GM21723 (cell line): ENCODE measurements at regions not wholly inside any gene's neighbourhood (a gene's known extent, or its start where the extent isn't known, plus 50 kb on each side); places are given as distances from the start of the nearest gene placed in this dataset.

Experiments used
- ATAC-seq: cut with Tn5 transposase; IDR thresholded peaks from one replicate; pipeline ENCODE4 v1.9.1; 2021; ENCODE audit warnings: mild to moderate bottlenecking, moderate library complexity; ENCODE audit not compliant: unreplicated experiment

GRCh38 chr9:8096091-8096490 lies 296.5 kb upstream of the DMAC1 start:
- ATAC-seq, result no peak

DNA sequence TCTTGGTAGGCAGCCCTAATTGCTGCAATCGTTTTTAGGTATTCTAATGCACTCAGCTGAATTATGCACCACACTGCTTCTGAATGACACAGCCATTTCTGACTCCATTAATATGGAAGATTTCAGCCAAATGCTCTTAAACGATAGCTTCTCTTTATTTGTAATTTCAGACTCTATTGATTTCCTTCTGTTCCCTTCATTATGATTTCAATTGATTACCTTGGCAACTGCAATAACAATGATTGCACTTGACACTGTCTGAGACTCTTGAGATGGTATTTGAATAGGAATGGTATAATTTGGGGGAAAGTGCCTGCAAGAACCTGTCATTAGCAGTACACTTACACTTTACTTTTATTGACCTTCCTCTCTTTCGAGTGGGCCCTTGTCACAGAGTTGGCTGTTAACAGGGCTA lies 296.1 kb upstream of the DMAC1 start:
- no peak for ATAC-seq

DNA sequence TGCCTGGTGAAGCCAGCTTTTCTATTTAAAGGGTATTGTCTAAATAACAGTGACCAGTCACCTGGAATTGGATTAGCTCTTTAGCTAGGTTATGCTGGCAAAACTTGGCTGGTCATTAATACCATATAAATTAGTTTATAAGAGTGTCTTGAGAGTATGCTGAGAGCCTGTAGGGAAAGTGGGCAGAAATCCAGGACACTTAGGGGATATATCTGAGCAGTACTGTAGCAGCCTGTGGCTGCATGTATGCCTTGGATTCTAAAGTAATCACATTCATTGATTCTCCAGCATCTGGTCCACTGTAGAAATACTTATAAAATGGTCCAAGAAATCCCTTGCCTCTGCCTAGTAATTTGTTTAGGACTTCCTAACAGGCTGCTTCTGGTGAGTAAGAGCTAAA lies 288.9 kb upstream of the DMAC1 start:
- no peak for ATAC-seq

GRCh38 chr9:8085986-8086385 lies 286.4 kb upstream of the DMAC1 start:
- no peak for ATAC-seq

GRCh38 chr9:8078641-8079140 lies 279.1 kb upstream of the DMAC1 start:
- no peak for ATAC-seq

- ATAC-seq, result no peak
Measured at GRCh38 chr9:8074713-8075286, 275.2 kb upstream of the DMAC1 start.

GRCh38 chr9:8071445-8071798 lies 271.8 kb upstream of the DMAC1 start:
- no peak for ATAC-seq

- no peak for ATAC-seq
Measured at GRCh38 chr9:8070779-8071444, 271.3 kb upstream of the DMAC1 start.

DNA sequence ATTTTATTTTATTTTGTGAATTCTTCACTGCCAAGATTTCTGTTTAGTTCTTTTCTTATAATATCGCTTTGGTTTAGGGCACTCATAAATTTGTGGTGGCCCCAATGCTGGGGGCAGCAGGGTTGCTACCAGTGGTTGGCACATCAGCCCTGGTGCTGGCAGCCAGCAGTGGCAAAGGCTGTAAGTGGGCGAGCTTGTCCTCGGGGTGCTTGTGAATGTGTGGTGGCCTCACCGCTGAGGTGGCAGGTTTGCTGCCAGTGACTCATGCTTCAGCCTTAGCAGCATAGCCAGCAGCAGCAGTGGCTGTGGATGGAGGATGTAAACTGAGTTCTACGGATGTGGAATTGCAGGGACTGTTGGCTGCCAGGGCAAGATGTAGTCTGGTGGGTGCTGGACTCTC lies 262.9 kb upstream of the DMAC1 start:
- ATAC-seq, result no peak

GRCh38 chr9:8053501-8053900 lies 253.9 kb upstream of the DMAC1 start:
- no peak for ATAC-seq

- no peak for ATAC-seq
Measured at GRCh38 chr9:8052991-8053390, 253.4 kb upstream of the DMAC1 start.

GRCh38 chr9:8037745-8038144 lies 238.2 kb upstream of the DMAC1 start:
- no peak for ATAC-seq

- ATAC-seq, result no peak
Measured at GRCh38 chr9:8036914-8037524, 237.4 kb upstream of the DMAC1 start.

DNA sequence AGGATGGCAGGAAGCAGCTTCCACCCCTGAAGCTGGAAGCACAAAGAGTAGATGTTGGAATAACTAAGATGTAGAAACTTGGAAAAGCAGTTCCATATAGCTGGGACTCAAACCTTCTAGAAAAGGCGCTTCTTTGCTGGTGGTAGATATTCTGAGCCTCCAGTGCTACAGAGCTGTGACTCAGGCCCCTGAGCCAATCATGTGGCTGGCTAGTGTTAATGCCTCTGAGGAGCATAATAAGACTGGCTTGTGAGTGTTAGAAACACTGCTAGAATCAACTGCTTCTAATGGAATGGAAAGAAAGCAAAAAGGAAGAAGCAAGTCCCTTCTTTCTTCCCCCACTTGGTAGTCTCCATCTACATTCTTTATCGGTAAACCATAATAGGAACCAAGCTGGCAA lies 234.2 kb upstream of the DMAC1 start:
- ATAC-seq, result no peak

DNA sequence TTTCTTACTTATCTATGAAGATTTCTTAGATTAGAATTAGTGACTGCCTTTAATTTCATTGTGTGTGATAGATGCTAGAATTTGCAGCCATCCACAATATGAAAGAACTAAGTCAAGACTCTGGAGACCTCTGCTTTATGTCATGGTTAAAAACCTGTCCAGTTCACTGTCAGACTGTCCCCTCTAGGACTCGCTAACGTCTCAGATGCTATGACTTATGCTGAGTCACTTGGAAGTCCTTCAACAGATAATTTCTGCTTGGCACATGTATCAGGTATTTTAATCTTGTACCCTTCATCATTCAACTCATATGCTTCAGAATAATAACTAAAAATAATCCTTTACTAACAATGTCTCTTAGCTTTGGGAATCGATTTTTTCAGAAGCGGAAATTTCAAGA lies 230.5 kb upstream of the DMAC1 start:
- ATAC-seq, result no peak

DNA sequence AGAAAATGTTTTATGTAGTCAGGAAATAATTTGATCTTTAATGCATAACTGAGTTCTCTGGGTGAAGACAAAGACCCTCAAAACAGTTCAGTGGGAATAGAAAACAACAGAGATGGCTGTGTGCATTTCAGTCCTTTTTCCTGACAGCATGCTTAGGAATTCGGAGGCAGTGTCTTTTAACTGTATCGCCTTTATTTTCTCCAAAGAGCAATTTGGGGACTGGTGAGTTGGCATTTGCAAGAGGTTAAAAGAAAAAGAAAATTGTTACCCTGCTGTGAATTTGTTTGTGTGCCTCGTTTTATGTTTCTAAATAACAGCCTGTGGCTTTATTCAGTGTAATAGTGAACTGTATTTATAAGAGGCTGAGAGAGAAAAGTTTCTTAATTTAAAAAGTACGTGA lies 227.8 kb upstream of the DMAC1 start:
- no peak for ATAC-seq

- no peak for ATAC-seq
Measured at GRCh38 chr9:8025551-8025950, 226.0 kb upstream of the DMAC1 start.

DNA sequence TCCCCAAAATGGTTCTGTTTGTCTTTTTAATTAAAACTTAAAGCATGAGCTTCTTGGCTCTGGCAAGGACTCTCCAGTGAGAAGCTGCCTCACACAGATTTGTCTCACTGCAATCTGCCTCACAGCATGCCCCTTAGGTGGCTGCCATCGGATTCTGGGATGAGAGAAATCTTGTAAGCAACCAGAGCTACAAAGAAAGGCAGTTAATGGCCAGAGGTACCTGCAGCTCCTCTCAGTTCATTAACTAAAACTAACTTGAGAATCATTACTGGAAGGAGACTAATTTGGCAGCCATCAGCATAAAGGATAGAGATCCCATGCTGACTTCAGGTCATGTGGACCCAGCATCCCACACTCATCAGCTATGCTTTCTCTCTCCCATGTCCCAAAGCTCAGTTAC lies 220.6 kb upstream of the DMAC1 start:
- ATAC-seq, result no peak

GRCh38 chr9:8019636-8020035 lies 220.1 kb upstream of the DMAC1 start:
- ATAC-seq, result no peak

GRCh38 chr9:8014997-8015682 lies 215.6 kb upstream of the DMAC1 start:
- ATAC-seq, result no peak

DNA sequence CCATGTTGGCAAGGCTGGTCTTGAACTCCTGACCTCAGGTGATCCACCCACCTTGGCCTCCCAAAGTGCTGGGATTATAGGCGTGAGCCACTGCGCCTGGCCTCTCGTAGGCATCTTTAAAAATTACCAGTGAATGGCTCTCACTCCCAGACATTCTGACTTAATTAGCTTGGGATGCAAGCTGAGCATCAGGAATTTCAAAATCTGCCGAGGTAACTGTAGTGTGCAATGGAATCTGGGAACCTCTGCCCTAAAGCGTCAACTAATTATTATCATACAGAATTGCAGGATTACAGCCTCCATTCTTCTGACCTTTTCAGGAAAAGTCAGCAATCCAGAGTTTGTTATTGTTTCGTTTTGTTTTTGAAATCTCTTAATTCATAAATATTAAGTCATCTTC lies 213.4 kb upstream of the DMAC1 start:
- ATAC-seq, result no peak

GRCh38 chr9:8011974-8012373 lies 212.4 kb upstream of the DMAC1 start:
- ATAC-seq, result no peak
